Activated naive CD4-positive, alpha-beta T cell treated with anti-CD3 and anti-CD28 coated beads, Interleukin-2, amount 50 U/mL, for 16 hours (primary cell): ENCODE measurements at regions not wholly inside any gene's neighbourhood (a gene's known extent, or its start where the extent isn't known, plus 50 kb on each side); places are given as distances from the start of the nearest gene placed in this dataset.

Source experiments
- DNase-seq: peaks from one replicate; pipeline ENCODE4 v3.0.0-alpha.2; 2020

GRCh38 chr6:14930366-14930989 lies 315.4 kb upstream of the JARID2 start:
- DNase-seq = no peak

- no peak for DNase-seq
These were observed 313.2 kb upstream of the JARID2 start for GRCh38 chr6:14932485-14933182.

- no peak for DNase-seq
These were observed 312.7 kb upstream of the JARID2 start for GRCh38 chr6:14933183-14933544.

- DNase-seq = no peak
These were observed 311.9 kb upstream of the JARID2 start for GRCh38 chr6:14934013-14934412.

- DNase-seq = no peak
These were observed 311.0 kb upstream of the JARID2 start for GRCh38 chr6:14934844-14935243.

- no peak for DNase-seq
These were observed 309.0 kb upstream of the JARID2 start for GRCh38 chr6:14936861-14937260.

GRCh38 chr6:14943116-14943515 lies 302.8 kb upstream of the JARID2 start:
- DNase-seq = no peak

GRCh38 chr6:14944593-14944992 lies 301.3 kb upstream of the JARID2 start:
- DNase-seq = no peak

GRCh38 chr6:14945461-14946185 lies 300.2 kb upstream of the JARID2 start:
- DNase-seq = no peak

GRCh38 chr6:14946753-14947152 lies 299.1 kb upstream of the JARID2 start:
- no peak for DNase-seq

- no peak for DNase-seq
These were observed 297.2 kb upstream of the JARID2 start for GRCh38 chr6:14948586-14949245.

- no peak for DNase-seq
These were observed 295.5 kb upstream of the JARID2 start for GRCh38 chr6:14950103-14950969.

GRCh38 chr6:14950970-14951276 lies 294.9 kb upstream of the JARID2 start:
- DNase-seq = no peak

- no peak for DNase-seq
These were observed 294.2 kb upstream of the JARID2 start for GRCh38 chr6:14951704-14952103.

GRCh38 chr6:14953836-14954235 lies 292.0 kb upstream of the JARID2 start:
- no peak for DNase-seq

- DNase-seq = no peak
These were observed 288.4 kb upstream of the JARID2 start for GRCh38 chr6:14957355-14958059.

GRCh38 chr6:14959324-14959885 lies 286.5 kb upstream of the JARID2 start:
- DNase-seq = no peak

GRCh38 chr6:14964556-14965270 lies 281.2 kb upstream of the JARID2 start:
- no peak for DNase-seq

GRCh38 chr6:14965424-14966075 lies 280.3 kb upstream of the JARID2 start:
- DNase-seq = no peak

GRCh38 chr6:14966096-14966905 lies 279.6 kb upstream of the JARID2 start:
- DNase-seq = no peak
